ENCODE measurements at regions not wholly inside any gene's neighbourhood (a gene's known extent, or its start where the extent isn't known, plus 50 kb on each side); places are given as distances from the start of the nearest gene placed in this dataset.

- Mint-ChIP-seq H3K9me3 (peaks cover 0 to 3% (median 0%) of the 10 kb centered on the region in 7 donors), H3K4me1 (no peaks in the 10 kb centered on the region), H3K4me3 (no peak overlapping the region), H3K27ac (no peak overlapping the region), H3K36me3 (no peaks in the 10 kb centered on the region), H3K27me3 (ENCODE audit: low read depth in 3 of 3) (peaks cover 0 to 4% (median 2%) of the 10 kb centered on the region in 3 donors)
- no peak overlapping the region for H3K9ac ChIP-seq (ENCODE audit: insufficient read depth, low read length, poor library complexity, severe bottlenecking)
- DNase-seq = no peak
- WGBS (ENCODE audit: insufficient coverage) = 93% methylated on average over 2 of the region's 4 CpGs
- intact Hi-C loops (cut with micrococcal nuclease) = no loop called here
- H3K27me3 ChIP-seq (ENCODE audit: control insufficient read depth in 2 of 2, insufficient read depth in 2 of 2, low read length in 2 of 2) = no peaks in the 10 kb centered on the region
- no peaks in the 10 kb centered on the region for H3K9me3 ChIP-seq (replicated peaks in 1 of 2; ENCODE audit: control insufficient read depth in 1 of 2, insufficient read depth in 1 of 2, low read length in 2 of 2)
- H3K36me3 ChIP-seq (replicated peaks in 1 of 2; ENCODE audit: control insufficient read depth in 1 of 2, insufficient read depth in 2 of 2, low read length in 2 of 2) = no peaks in the 10 kb centered on the region
- no peak overlapping the region for H3K4me3 ChIP-seq (replicated peaks in 1 of 3; ENCODE audit: low read depth in 2 of 3, low read length in 3 of 3)
- H3K79me2 ChIP-seq (ENCODE audit: insufficient read depth, low read length) = no peaks in the 10 kb centered on the region
- H3K4me2 ChIP-seq (replicated peaks; ENCODE audit: extremely low read depth, low read length, poor library complexity, severe bottlenecking) = no peak overlapping the region
- TF ChIP-seq CTCF (IDR thresholded peaks at IDR 0.05) = no peak
- H3K27ac ChIP-seq (ENCODE audit: low read depth in 1 of 2, low read length in 2 of 2) = no peak overlapping the region
- no peaks in the 10 kb centered on the region for H4K20me1 ChIP-seq (ENCODE audit: insufficient read depth, low read length)
- H2AFZ ChIP-seq (ENCODE audit: insufficient read depth, low read depth, low read length, poor library complexity, severe bottlenecking) = no peak overlapping the region
- no peaks in the 10 kb centered on the region for H3K4me1 ChIP-seq (ENCODE audit: control insufficient read depth in 1 of 2, insufficient read depth in 2 of 2, low read length in 2 of 2)
Observed at GRCh38 chr2:7353571-7353970, 436.4 kb downstream of the RNF144A start.

DNA sequence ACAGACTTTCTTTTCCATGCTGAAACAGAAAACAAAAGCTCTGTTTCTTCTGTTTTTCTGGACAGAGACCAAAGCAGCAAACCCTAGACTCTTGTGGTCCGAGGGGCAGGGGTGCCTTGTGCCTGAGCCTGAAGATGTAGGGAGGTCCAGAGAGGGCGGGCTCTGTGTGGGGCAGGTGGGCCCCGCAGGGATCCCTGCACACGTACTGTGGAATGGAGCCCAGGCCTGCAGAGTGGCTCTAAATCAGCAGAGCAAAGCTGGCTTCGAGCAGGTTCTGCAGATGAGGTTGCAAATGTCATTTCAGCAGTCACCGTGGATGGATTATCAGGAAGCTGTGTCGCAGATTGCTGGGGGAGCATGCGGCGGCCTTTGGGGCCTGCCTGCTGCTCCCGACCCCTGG, 438.6 kb downstream of the RNF144A start:
- peaks cover 0 to 2% (median 2%) of the 10 kb centered on the region in 3 donors for H3K27me3 Mint-ChIP-seq (ENCODE audit: low read depth in 3 of 3)
- H3K9me3 Mint-ChIP-seq = peaks cover 0 to 3% (median 0%) of the 10 kb centered on the region in 7 donors
- WGBS (ENCODE audit: insufficient coverage) = 91% methylated on average over 9 of the region's 10 CpGs

More for the DNA sequence above, 438.6 kb downstream of the RNF144A start:
- Histone ChIP-seq H3K27me3 (ENCODE audit: control insufficient read depth in 2 of 2, insufficient read depth in 2 of 2, low read length in 2 of 2) (no peaks in the 10 kb centered on the region), H3K79me2 (ENCODE audit: insufficient read depth, low read length) (no peaks in the 10 kb centered on the region), H4K20me1 (ENCODE audit: insufficient read depth, low read length) (no peaks in the 10 kb centered on the region), H3K4me1 (ENCODE audit: control insufficient read depth in 1 of 2, insufficient read depth in 2 of 2, low read length in 2 of 2) (no peaks in the 10 kb centered on the region), H2AFZ (ENCODE audit: insufficient read depth, low read depth, low read length, poor library complexity, severe bottlenecking) (no peak overlapping the region), H3K9ac (ENCODE audit: insufficient read depth, low read length, poor library complexity, severe bottlenecking) (no peak overlapping the region), H3K27ac (ENCODE audit: low read depth in 1 of 2, low read length in 2 of 2) (no peak overlapping the region), H3K9me3 (replicated peaks in 1 of 2; ENCODE audit: control insufficient read depth in 1 of 2, insufficient read depth in 1 of 2, low read length in 2 of 2) (no peaks in the 10 kb centered on the region), H3K36me3 (replicated peaks in 1 of 2; ENCODE audit: control insufficient read depth in 1 of 2, insufficient read depth in 2 of 2, low read length in 2 of 2) (no peaks in the 10 kb centered on the region), H3K4me2 (replicated peaks; ENCODE audit: extremely low read depth, low read length, poor library complexity, severe bottlenecking) (no peak overlapping the region), H3K4me3 (replicated peaks in 1 of 3; ENCODE audit: low read depth in 2 of 3, low read length in 3 of 3) (no peak overlapping the region)
- no peak for TF ChIP-seq CTCF (IDR thresholded peaks at IDR 0.05)
- intact Hi-C loops (cut with micrococcal nuclease) = no loop called here
- Mint-ChIP-seq H3K4me3 (no peak overlapping the region), H3K27ac (no peak overlapping the region), H3K36me3 (no peaks in the 10 kb centered on the region), H3K4me1 (no peaks in the 10 kb centered on the region)
- no peak for DNase-seq

Data from CD14-positive monocyte (primary cell).